ENCODE measurements at regions not wholly inside any gene's neighbourhood (a gene's known extent, or its start where the extent isn't known, plus 50 kb on each side); places are given as distances from the start of the nearest gene placed in this dataset.
"Not testable (repeated sequence)": the region's sequence is repeated elsewhere in the genome, so short reads cannot be mapped to it uniquely, and the experiment has no call there.

DNA sequence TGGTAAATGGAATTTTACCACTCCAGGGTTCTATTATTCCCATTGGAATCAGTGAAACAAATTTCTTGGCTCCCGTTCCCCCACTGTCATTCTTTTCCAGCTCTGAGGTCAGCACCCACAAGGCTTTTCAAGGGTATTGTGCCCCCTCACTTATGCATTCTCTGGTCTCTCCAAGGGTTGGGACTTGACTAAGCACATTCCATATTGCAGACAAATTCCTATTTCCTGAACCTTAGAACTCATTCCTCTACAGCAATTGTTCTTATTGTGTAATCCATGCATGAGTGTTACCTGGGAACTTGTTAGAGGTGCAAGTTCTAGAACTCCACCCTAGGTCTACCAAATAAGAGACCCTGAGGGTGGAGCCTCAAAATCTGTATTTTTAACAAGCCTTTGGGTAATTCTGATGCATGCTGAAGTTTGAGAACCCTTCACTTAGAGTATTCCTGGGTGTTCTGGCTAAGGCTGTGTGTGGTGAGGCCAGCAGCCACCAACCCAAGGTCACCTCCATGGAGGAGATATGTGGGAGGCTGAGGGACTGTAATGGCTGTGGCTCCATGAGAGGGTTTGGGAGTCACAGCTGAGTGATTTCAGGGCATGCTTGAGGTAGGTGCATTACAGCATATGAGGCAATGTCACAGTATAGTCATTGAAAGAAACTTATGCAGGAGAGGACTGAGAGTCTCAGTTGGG is 150.9 kb downstream of the TTC6 start:
- H3K36me3 ChIP-seq: no peaks in the 10 kb centered on the region
- no peak overlapping the region for H3K27ac ChIP-seq
- H3K27me3 ChIP-seq: no peaks in the 10 kb centered on the region
- no peaks in the 10 kb centered on the region for H3K4me1 ChIP-seq
- DNase-seq: no peak
- no peak for TF ChIP-seq POLR2A (IDR thresholded peaks at IDR 0.05)
- TF ChIP-seq, protein P1, sequence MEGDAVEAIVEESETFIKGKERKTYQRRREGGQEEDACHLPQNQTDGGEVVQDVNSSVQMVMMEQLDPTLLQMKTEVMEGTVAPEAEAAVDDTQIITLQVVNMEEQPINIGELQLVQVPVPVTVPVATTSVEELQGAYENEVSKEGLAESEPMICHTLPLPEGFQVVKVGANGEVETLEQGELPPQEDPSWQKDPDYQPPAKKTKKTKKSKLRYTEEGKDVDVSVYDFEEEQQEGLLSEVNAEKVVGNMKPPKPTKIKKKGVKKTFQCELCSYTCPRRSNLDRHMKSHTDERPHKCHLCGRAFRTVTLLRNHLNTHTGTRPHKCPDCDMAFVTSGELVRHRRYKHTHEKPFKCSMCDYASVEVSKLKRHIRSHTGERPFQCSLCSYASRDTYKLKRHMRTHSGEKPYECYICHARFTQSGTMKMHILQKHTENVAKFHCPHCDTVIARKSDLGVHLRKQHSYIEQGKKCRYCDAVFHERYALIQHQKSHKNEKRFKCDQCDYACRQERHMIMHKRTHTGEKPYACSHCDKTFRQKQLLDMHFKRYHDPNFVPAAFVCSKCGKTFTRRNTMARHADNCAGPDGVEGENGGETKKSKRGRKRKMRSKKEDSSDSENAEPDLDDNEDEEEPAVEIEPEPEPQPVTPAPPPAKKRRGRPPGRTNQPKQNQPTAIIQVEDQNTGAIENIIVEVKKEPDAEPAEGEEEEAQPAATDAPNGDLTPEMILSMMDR (IDR thresholded peaks at IDR 0.05): no peak
- intact Hi-C loops (cut with DNase I; ENCODE audit: low total_unique reads): no loop called here
- no peaks in the 10 kb centered on the region for H3K9me3 ChIP-seq
- H3K4me3 ChIP-seq: no peak overlapping the region

DNA sequence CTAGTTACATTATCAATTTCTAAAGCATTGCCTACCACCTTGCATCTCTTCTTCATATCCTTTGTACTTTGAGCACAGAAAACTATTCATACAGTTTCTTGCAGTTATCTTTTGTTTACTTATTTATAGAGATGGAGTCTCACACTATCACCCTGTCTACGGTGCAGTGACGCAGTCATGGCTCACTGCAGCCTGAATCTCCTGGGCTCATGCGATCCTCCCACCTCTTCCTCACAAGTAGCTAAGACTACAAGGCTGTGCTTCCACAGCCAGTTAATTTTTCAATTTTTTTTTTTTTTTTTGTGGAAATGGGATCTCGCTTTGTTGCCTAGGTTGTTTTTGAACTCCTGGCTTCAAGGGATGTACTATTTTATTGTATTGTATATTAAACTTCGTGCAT is 158.0 kb downstream of the TTC6 start:
- Histone ChIP-seq H3K27ac (no peak overlapping the region), H3K9me3 (no peaks in the 10 kb centered on the region), H3K36me3 (no peaks in the 10 kb centered on the region), H3K27me3 (no peaks in the 10 kb centered on the region), H3K4me3 (no peak overlapping the region), H3K4me1 (no peaks in the 10 kb centered on the region)
- TF ChIP-seq POLR2A (IDR thresholded peaks at IDR 0.05): no peak
- TF ChIP-seq, protein P1 (IDR thresholded peaks at IDR 0.05): no peak
- intact Hi-C loops (cut with DNase I; ENCODE audit: low total_unique reads): no loop called here
- DNase-seq: no peak

DNA sequence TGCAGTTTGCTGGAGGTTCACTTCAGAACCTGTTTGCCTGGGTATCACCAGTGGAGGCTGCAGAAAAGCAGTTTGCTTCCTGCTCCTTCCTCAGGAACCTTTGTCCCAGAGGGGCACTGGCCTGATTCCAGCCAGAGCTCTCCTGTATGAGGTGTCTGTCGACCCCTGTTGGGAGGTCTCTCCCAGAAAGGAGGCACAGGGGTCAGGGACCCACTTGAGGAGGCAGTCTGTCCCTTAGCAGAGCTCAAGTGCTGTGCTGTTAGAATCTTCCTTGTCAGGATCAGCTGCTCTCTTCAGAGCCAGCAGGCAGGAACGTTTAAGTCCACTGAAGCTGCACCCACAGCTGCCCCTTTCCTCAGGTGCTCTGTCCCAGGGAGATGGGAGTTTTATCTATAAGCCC is 164.8 kb downstream of the TTC6 start:
- H3K27ac ChIP-seq; DNase-seq; H3K4me3 ChIP-seq; H3K27me3 ChIP-seq; H3K36me3 ChIP-seq; intact Hi-C loops (cut with DNase I; ENCODE audit: low total_unique reads); H3K4me1 ChIP-seq; H3K9me3 ChIP-seq: not testable (repeated sequence)

DNA sequence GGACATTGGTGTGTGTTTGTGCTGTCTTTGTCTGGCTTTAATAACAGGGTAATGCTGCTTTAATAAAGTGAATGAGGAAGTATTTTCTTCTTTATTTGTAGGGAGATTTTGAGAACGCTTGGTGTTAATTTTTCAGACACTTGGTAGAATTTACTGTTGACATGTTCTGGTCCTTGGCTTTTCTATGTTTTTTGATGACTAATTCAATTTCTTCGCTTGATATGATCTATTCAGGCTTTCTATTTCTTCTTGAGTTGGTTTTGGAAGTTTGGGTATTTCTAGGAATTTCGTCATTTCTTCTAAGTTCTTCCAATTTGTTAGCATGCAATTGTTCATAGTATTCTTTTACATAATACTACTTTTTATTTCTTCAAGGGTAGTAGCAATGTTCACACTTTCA is 167.8 kb downstream of the TTC6 start:
- Histone ChIP-seq H3K4me3 (no peak overlapping the region), H3K27ac (no peak overlapping the region), H3K4me1 (no peaks in the 10 kb centered on the region), H3K36me3 (no peaks in the 10 kb centered on the region), H3K27me3 (no peaks in the 10 kb centered on the region), H3K9me3 (no peaks in the 10 kb centered on the region)
- intact Hi-C loops (cut with DNase I; ENCODE audit: low total_unique reads): no loop called here
- no peak for TF ChIP-seq POLR2A (IDR thresholded peaks at IDR 0.05)
- TF ChIP-seq, protein P1 (IDR thresholded peaks at IDR 0.05): no peak
- no peak for DNase-seq

DNA sequence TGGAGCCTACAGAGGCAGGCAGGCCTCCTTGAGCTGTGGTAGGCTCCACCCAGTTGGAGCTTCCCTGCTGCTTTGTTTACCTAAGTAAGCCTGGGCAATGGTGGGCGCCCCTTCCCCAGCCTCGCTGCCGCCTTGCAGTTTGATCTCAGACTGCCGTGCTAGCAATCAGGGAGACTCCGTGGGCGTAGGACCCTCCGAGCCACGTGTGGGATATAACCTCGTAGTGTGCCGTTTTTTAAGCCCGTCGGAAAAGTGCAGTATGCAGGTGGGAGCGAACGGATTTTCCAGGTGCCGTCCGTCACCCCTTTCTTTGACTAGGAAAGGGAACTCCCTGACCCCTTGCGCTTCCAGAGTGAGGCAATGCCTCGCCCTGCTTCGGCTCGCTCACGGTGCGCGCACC is 176.9 kb downstream of the TTC6 start:
- intact Hi-C loops (cut with DNase I; ENCODE audit: low total_unique reads); H3K4me1 ChIP-seq; H3K27me3 ChIP-seq; DNase-seq; H3K27ac ChIP-seq; H3K9me3 ChIP-seq; H3K4me3 ChIP-seq; H3K36me3 ChIP-seq: not testable (repeated sequence)

DNA sequence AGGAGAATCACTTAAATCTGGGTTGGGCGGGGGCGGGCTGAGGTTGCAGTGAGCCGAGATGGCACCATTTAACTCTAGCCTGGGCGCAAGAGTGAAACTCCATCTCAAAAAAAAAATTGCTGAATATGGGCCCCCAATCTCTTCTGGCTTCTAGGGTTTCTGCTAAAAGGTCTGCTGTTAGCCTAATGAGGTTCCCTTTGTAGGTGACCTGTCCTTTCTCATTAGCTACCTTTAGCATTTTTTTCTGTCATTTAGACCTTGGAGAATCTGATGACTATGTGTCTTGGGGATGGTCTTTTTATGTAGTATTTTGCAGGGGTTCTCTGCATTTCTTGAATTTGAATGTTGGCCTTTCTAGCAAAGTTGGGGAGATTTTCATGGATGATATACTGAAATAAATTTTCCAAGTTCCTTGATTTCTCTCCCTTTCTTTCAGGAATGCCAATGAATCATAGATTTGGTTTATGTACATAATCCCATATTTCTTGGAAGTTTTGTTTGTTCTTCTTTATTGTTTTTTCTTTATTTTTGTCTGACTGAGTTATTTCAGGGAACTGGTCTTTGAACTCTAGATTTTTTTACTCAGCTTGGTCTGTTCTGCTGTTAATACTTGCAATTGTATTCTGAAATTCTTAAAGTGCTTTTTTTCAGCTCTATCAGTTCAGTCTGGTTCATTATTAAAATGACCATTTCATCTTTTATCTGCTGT is 181.5 kb downstream of the TTC6 start:
- Histone ChIP-seq H3K9me3 (no peaks in the 10 kb centered on the region), H3K27me3 (no peaks in the 10 kb centered on the region), H3K4me3 (no peak overlapping the region), H3K27ac (no peak overlapping the region), H3K4me1 (no peaks in the 10 kb centered on the region), H3K36me3 (no peaks in the 10 kb centered on the region)
- intact Hi-C loops (cut with DNase I; ENCODE audit: low total_unique reads): no loop called here
- DNase-seq: no peak
- TF ChIP-seq, protein P1 (IDR thresholded peaks at IDR 0.05): no peak
- TF ChIP-seq POLR2A (IDR thresholded peaks at IDR 0.05): no peak

Data from uterus (tissue), 3 donors.